K562 (cell line): ENCODE measurements at regions not wholly inside any gene's neighbourhood (a gene's known extent, or its start where the extent isn't known, plus 50 kb on each side); places are given as distances from the start of the nearest gene placed in this dataset.

Experiments used
- HDGF ChIP-seq: fragments of 450-650 bp; IDR thresholded peaks from 2 replicates; pipeline ENCODE4 v1.6.1; 2016
- KLF6 ChIP-seq: fragments of 250-450 bp; sonication (Bioruptor Pico); IDR thresholded peaks from 2 replicates; pipeline ENCODE4 v1.4.0; 2020; ENCODE audit warnings: mild to moderate bottlenecking, moderate library complexity, borderline replicate concordance
- ZNF232 ChIP-seq: sonication (generic); formaldehyde crosslinking; IDR thresholded peaks from 2 replicates; pipeline ENCODE4 v1.8.0; 2022; ENCODE audit warnings: mild to moderate bottlenecking, missing genetic modification reagents

DNA sequence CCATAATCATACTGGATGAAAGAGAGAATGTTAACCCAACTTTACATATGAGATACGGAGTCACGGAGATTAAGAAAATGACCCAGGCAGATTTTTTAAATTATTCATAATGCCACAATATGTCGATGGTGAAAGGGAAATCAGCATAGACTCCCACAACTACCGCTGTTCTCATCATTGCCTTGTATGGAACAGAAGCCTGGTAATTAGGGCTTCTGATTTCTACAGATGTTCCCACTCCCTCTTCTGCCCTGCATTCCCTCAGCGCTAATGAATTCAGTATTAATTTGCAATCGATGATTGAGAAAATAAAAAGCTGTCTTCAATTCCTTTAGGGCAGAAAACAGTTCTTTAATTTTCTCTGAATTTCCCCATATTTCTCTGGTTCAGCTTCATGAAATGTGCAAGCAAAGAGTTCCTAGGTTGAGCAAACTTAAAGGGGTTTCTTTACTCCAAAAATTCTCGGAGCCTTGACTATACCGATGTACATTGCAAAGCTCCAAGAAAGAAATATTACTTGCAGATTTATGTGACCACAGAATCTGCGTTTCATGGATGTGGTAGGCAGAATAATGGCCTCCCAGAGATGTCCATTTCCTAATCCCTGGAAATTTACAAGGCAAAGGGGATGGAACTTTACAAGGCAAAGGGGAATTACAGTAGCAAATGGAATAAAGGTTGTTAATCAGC, 134.9 kb upstream of the ZC3H12C start:
- TF ChIP-seq HDGF (no peak), KLF6 (CRISPR knock-in tag) (no peak), ZNF232 (CRISPR knock-in tag) (no peak)
